H9 (cell line): ENCODE measurements at regions not wholly inside any gene's neighbourhood (a gene's known extent, or its start where the extent isn't known, plus 50 kb on each side); places are given as distances from the start of the nearest gene placed in this dataset.

ENCODE experiments used
- DNase-seq: peaks from one replicate; pipeline ENCODE4 v3.0.0-alpha.2; 2017
- H2AFZ ChIP-seq: one replicate; pipeline ENCODE4 v1.6.1; 2013; ENCODE audit warnings: mild to moderate bottlenecking, low read length, control low read depth, moderate library complexity
- H2AK5ac ChIP-seq: 2 replicates; pipeline ENCODE4 v1.6.1; 2013; ENCODE audit warnings: low read length, control low read depth, mixed read lengths; ENCODE audit not compliant: insufficient read length
- H2BK120ac ChIP-seq: one replicate; pipeline ENCODE4 v1.6.1; 2013; ENCODE audit warnings: low read depth, mild to moderate bottlenecking, low read length, control low read depth, inconsistent platforms; ENCODE audit not compliant: poor library complexity, severe bottlenecking
- H2BK12ac ChIP-seq: 2 replicates; pipeline ENCODE4 v1.6.1; 2013; ENCODE audit warnings: low read length, control low read depth, mixed read lengths, low read depth; ENCODE audit not compliant: insufficient read length
- H2BK15ac ChIP-seq: 2 replicates; pipeline ENCODE4 v1.6.1; 2013; ENCODE audit warnings: low read depth, low read length, control low read depth
- H2BK20ac ChIP-seq: one replicate; pipeline ENCODE4 v1.6.1; 2013; ENCODE audit warnings: low read depth, mild to moderate bottlenecking, low read length, control low read depth, inconsistent platforms; ENCODE audit not compliant: poor library complexity, severe bottlenecking
- H2BK5ac ChIP-seq: 2 replicates; pipeline ENCODE4 v1.6.1; 2013; ENCODE audit warnings: low read length, control low read depth, mixed read lengths; ENCODE audit not compliant: insufficient read length
- H3K14ac ChIP-seq: 2 replicates; pipeline ENCODE4 v1.6.1; 2013; ENCODE audit warnings: low read length, control low read depth; ENCODE audit not compliant: insufficient read depth
- H3K18ac ChIP-seq: 2 replicates; pipeline ENCODE4 v1.6.1; 2013; ENCODE audit warnings: low read depth, mild to moderate bottlenecking, mixed read lengths, low read length, control low read depth; ENCODE audit not compliant: insufficient read length
- H3K23ac ChIP-seq: 2 replicates; pipeline ENCODE4 v1.6.1; 2013; ENCODE audit warnings: low read length, control low read depth, mixed read lengths, low read depth; ENCODE audit not compliant: insufficient read length
- H3K23me2 ChIP-seq: 2 replicates; pipeline ENCODE4 v1.6.1; 2013; ENCODE audit warnings: low read depth, mild to moderate bottlenecking, mixed read lengths, low read length, control low read depth; ENCODE audit not compliant: insufficient read length, poor library complexity, severe bottlenecking
- H3K27ac ChIP-seq: 2 replicates; pipeline ENCODE4 v1.5.1; 2013; ENCODE audit warnings: low read length, control low read depth, mixed read lengths, low read depth; ENCODE audit not compliant: insufficient read length
- H3K27me3 ChIP-seq: 2 replicates; pipeline ENCODE4 v1.6.1; 2013; ENCODE audit warnings: low read length, control low read depth, inconsistent platforms; ENCODE audit not compliant: insufficient read depth
- H3K4ac ChIP-seq: 2 replicates; pipeline ENCODE4 v1.6.1; 2013; ENCODE audit warnings: low read depth, mild to moderate bottlenecking, control low read depth, inconsistent platforms, low read length, moderate library complexity
- H3K4me1 ChIP-seq: 2 replicates; pipeline ENCODE4 v1.6.1; 2013; ENCODE audit warnings: low read length, control low read depth, inconsistent platforms; ENCODE audit not compliant: insufficient read depth
- H3K4me2 ChIP-seq: 2 replicates; pipeline ENCODE4 v1.6.1; 2013; ENCODE audit warnings: low read length, control low read depth, mixed read lengths; ENCODE audit not compliant: insufficient read length, insufficient read depth
- H3K56ac ChIP-seq: 2 replicates; pipeline ENCODE4 v1.6.1; 2013; ENCODE audit warnings: low read depth, mild to moderate bottlenecking, mixed read lengths, low read length, control low read depth; ENCODE audit not compliant: insufficient read length
- H3K79me1 ChIP-seq: 2 replicates; pipeline ENCODE4 v1.6.1; 2013; ENCODE audit warnings: low read depth, mild to moderate bottlenecking, moderate library complexity, low read length, control low read depth, inconsistent platforms; ENCODE audit not compliant: insufficient read depth, poor library complexity, severe bottlenecking
- H3K79me2 ChIP-seq: 2 replicates; pipeline ENCODE4 v1.6.1; 2013; ENCODE audit warnings: low read length, control low read depth, inconsistent platforms; ENCODE audit not compliant: insufficient read depth
- H3K9ac ChIP-seq: 2 replicates; pipeline ENCODE4 v1.6.1; 2013; ENCODE audit warnings: low read length, control low read depth, mixed read lengths; ENCODE audit not compliant: insufficient read length; ENCODE audit errors: extremely low read depth
- H3K9me3 ChIP-seq: one replicate; pipeline ENCODE4 v1.6.1; 2013; ENCODE audit warnings: low read depth, low read length, inconsistent platforms; ENCODE audit not compliant: control insufficient read depth
- H3T11ph ChIP-seq: one replicate; pipeline ENCODE4 v1.6.1; 2013; ENCODE audit warnings: mild to moderate bottlenecking, low read length, control low read depth, inconsistent platforms
- H4K20me1 ChIP-seq: one replicate; pipeline ENCODE4 v1.6.1; 2013; ENCODE audit not compliant: control insufficient read depth, insufficient read length, insufficient read depth
- H4K5ac ChIP-seq: 2 replicates; pipeline ENCODE4 v1.6.1; 2013; ENCODE audit warnings: low read depth, mild to moderate bottlenecking, mixed read lengths, low read length, control low read depth; ENCODE audit not compliant: insufficient read length
- H4K8ac ChIP-seq: replicated peaks from 2 replicates; pipeline ENCODE4 v1.6.1; 2013; ENCODE audit warnings: low read length, control low read depth, mixed read lengths, low read depth; ENCODE audit not compliant: insufficient read length
- H4K91ac ChIP-seq: 2 replicates; pipeline ENCODE4 v1.6.1; 2013; ENCODE audit warnings: low read depth, mild to moderate bottlenecking, moderate library complexity, mixed read lengths, low read length, control low read depth; ENCODE audit not compliant: insufficient read length
- H3K27ac Mint-ChIP-seq, 3 experiments: 2 replicates in 2 of 3; 3 replicates in 1 of 3; pipeline ENCODE4 v1.8.0; 2020 to 2021; ENCODE audit warnings: mixed read lengths in 3 of 3, mild to moderate bottlenecking in 1 of 3, moderate library complexity in 1 of 3
- H3K27me3 Mint-ChIP-seq: 2 replicates; pipeline ENCODE4 v1.8.0; 2021; ENCODE audit warnings: low read depth, mild to moderate bottlenecking, moderate library complexity, mixed read lengths
- H3K36me3 Mint-ChIP-seq, 3 experiments: 2 replicates in 2 of 3; 3 replicates in 1 of 3; pipeline ENCODE4 v1.8.0; 2020 to 2021; ENCODE audit warnings: low read depth in 3 of 3, mixed read lengths in 3 of 3; ENCODE audit not compliant: insufficient read depth in 1 of 3
- H3K4me1 Mint-ChIP-seq, 2 experiments: 2 replicates each; pipeline ENCODE4 v1.8.0; 2020; ENCODE audit warnings: mixed read lengths in 2 of 2
- H3K4me3 Mint-ChIP-seq, 2 experiments: 2 replicates in 1 of 2; 3 replicates in 1 of 2; pipeline ENCODE4 v1.8.0; 2020 to 2021; ENCODE audit warnings: mild to moderate bottlenecking in 2 of 2, mixed read lengths in 2 of 2, moderate library complexity in 1 of 2
- H3K9me3 Mint-ChIP-seq, 2 experiments: 2 replicates in 1 of 2; 3 replicates in 1 of 2; pipeline ENCODE4 v1.8.0; 2020; ENCODE audit warnings: mild to moderate bottlenecking in 2 of 2, mixed read lengths in 2 of 2, moderate library complexity in 1 of 2
- CTCF ChIP-seq: fragments of 200-600 bp; sonication (generic); conservative IDR thresholded peaks from 3 replicates; pipeline ENCODE4 v1.8.0; 2021; ENCODE audit warnings: antibody characterized with exemption, mild to moderate bottlenecking
- WGBS: extraction: QIAGEN DNeasy Blood & Tissue Kit; methylation state at CpG from one replicate; pipeline ENCODE4 v1.1.7; 2013; ENCODE audit warnings: missing lambda C conversion rate, low lambda C conversion rate, mixed read lengths; ENCODE audit not compliant: insufficient read length; ENCODE audit errors: extremely low coverage; 5-methylcytosine and 5-hydroxymethylcytosine counted together

DNA sequence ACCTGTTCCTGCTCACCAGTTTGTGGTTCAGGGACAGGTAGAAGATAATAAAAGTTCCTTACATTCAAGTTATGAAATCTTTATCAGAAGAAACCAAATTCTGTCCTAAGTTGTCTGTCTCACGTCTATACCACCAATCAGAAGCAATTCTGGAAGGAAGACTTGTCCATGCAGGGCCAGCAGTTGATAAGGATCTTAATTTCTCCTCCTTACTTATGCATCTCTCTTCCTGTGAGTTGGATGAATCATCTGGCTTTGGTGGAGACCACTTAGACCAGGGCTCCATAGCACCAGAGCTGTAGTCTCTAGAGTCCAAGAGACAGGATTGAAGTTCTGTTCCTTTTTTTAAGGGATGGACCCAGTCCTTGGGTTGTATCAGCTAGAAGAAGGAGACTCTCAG is 106.5 kb downstream of the APOB start:
- Histone ChIP-seq H3K9me3 (no peaks in the 10 kb centered on the region), H2BK12ac (no peak overlapping the region), H4K20me1 (no peaks in the 10 kb centered on the region), H3K9ac (no peak overlapping the region), H2BK20ac (no peak overlapping the region), H4K5ac (no peak overlapping the region), H2BK120ac (no peak overlapping the region), H3K4me1 (no peaks in the 10 kb centered on the region), H3K79me2 (no peaks in the 10 kb centered on the region), H3K14ac (no peak overlapping the region), H3K4me2 (no peak overlapping the region), H2BK5ac (no peak overlapping the region), H3K27me3 (no peaks in the 10 kb centered on the region), H3K27ac (no peak overlapping the region), H3K79me1 (no peaks in the 10 kb centered on the region), H2AFZ (no peak overlapping the region), H3K56ac (no peak overlapping the region), H4K8ac (no peak overlapping the region), H4K91ac (no peak overlapping the region), H3K23me2 (no peaks in the 10 kb centered on the region), H3K18ac (no peak overlapping the region), H3K23ac (no peak overlapping the region), H3K4ac (no peak overlapping the region), H3T11ph (no peak overlapping the region), H2AK5ac (no peak overlapping the region), H2BK15ac (no peak overlapping the region)
- TF ChIP-seq CTCF, result no peak
- DNase-seq, result no peak
- Mint-ChIP-seq H3K27ac (no peak overlapping the region), H3K36me3 (no peaks in the 10 kb centered on the region), H3K9me3 (no peaks in the 10 kb centered on the region), H3K27me3 (peaks cover 23% of the 10 kb centered on the region), H3K4me3 (no peak overlapping the region), H3K4me1 (no peaks in the 10 kb centered on the region)
- no CpG with 5 or more reads among the region's 1 CpG for WGBS
